CD4-positive, alpha-beta T cell (primary cell): ENCODE measurements at regions not wholly inside any gene's neighbourhood (a gene's known extent, or its start where the extent isn't known, plus 50 kb on each side); places are given as distances from the start of the nearest gene placed in this dataset.
"Not testable (repeated sequence)": the region's sequence is repeated elsewhere in the genome, so short reads cannot be mapped to it uniquely, and the experiment has no call there.

ENCODE experiments used
- ATAC-seq: fragments of 200-7000 bp; cut with Tn5 transposase; one replicate; pipeline ENCODE4 v1.10.0; 2022; ENCODE audit warnings: mild to moderate bottlenecking; ENCODE audit not compliant: poor library complexity
- CTCF ChIA-PET: fragments of 350-600 bp; sonication (Branson Sonifier 250); formaldehyde crosslinking; loops from one replicate; lab custom pipeline; 2021; ENCODE audit warnings: antibody characterized with exemption, inconsistent platforms; lab: Charles Lee
- POLR2A ChIA-PET: fragments of 350-600 bp; sonication (Branson Sonifier 250); formaldehyde crosslinking; loops from one replicate; lab custom pipeline; 2021; ENCODE audit warnings: antibody characterized with exemption, inconsistent platforms; lab: Charles Lee
- DNase-seq, 14 experiments: peaks; one replicate each; pipeline ENCODE4 v3.0.0-alpha.2; 2013 to 2020; ENCODE audit warnings: mixed read lengths in 2 of 14
- H3K27ac ChIP-seq, 2 donors: one replicate each; pipeline versions ENCODE4 v1.5.1 to v1.7.0; 2013; ENCODE audit warnings: low read length in 2 of 2, low read depth in 1 of 2, mild to moderate bottlenecking in 1 of 2
- H3K27me3 ChIP-seq, 2 experiments: 1 replicate in 1 of 2; 2 replicates in 1 of 2; pipeline versions ENCODE4 v1.6.1 to v1.7.0; 2013; ENCODE audit warnings: low read length in 2 of 2, control low read depth in 1 of 2, mild to moderate bottlenecking in 1 of 2, moderate library complexity in 1 of 2; ENCODE audit not compliant: insufficient read depth in 2 of 2, control insufficient read depth in 1 of 2
- H3K36me3 ChIP-seq: one replicate; pipeline ENCODE4 v1.6.1; 2013; ENCODE audit warnings: low read length, control low read depth; ENCODE audit not compliant: insufficient read depth
- H3K4me1 ChIP-seq: one replicate; pipeline ENCODE4 v1.6.1; 2013; ENCODE audit warnings: low read length, control low read depth; ENCODE audit not compliant: insufficient read depth
- H3K4me3 ChIP-seq: one replicate; pipeline ENCODE4 v1.5.1; 2013; ENCODE audit warnings: mild to moderate bottlenecking, low read length, moderate library complexity
- H3K9me3 ChIP-seq, 2 experiments: 1 replicate in 1 of 2; 2 replicates in 1 of 2; pipeline versions ENCODE4 v1.6.1 to v1.7.0; 2013; ENCODE audit warnings: low read length in 2 of 2, mild to moderate bottlenecking in 2 of 2, control low read depth in 1 of 2, moderate library complexity in 1 of 2; ENCODE audit not compliant: control insufficient read depth in 1 of 2, insufficient read depth in 1 of 2
- H3K27ac Mint-ChIP-seq: one replicate; pipeline ENCODE4 v1.8.0; 2020; ENCODE audit warnings: mixed read lengths
- H3K27me3 Mint-ChIP-seq: one replicate; pipeline ENCODE4 v1.8.0; 2021; ENCODE audit warnings: mixed read lengths
- H3K36me3 Mint-ChIP-seq: one replicate; pipeline ENCODE4 v1.8.0; 2021; ENCODE audit warnings: low read depth, mixed read lengths
- H3K4me1 Mint-ChIP-seq: one replicate; pipeline ENCODE4 v1.8.0; 2021; ENCODE audit warnings: low read depth, mixed read lengths
- H3K4me3 Mint-ChIP-seq: one replicate; pipeline ENCODE4 v1.8.0; 2020; ENCODE audit warnings: mild to moderate bottlenecking, mixed read lengths
- H3K9me3 Mint-ChIP-seq: one replicate; pipeline ENCODE4 v1.8.0; 2020; ENCODE audit warnings: mixed read lengths
- intact Hi-C, 2 experiments: fragments of 100-400 bp; cut with DNase I in 1 of 2; cut with micrococcal nuclease in 1 of 2; formaldehyde crosslinking; loops; one replicate each; pipeline versions ENCODE4 v1.15.1 to v1.9.0; 2023 to 2025; cut with DNase I, micrococcal nuclease
- TF ChIP-seq, protein P1 (sequence below): fragments of 200-600 bp; IDR thresholded peaks from one replicate; pipeline ENCODE4 v1.8.0; 2022; ENCODE audit warnings: antibody characterized with exemption, mild to moderate bottlenecking

DNA sequence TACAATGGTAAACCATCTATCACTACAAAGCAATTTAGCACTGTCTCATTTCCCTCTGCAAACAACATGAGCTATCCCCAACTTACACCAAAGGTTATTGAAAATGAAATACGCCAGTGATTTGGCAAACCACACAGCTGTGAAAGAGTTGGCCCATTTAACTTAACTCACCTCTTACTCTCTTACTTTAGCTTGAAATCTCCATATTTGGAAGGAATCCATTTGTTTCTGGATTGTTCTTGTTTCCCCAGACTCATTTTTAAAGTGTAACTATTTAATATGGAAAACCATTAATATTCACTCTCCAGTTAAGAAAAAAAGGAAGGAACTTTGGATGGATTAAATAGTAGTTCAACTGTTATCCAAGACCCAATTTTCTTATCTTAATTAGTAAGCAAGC is 93.7 kb upstream of the TRIB2 start:
- ChIA-PET CTCF (no interaction called here), POLR2A (interaction anchor here (0.7 kb wide), 1 partner anchor 116 kb away, joined by 3 read pairs; no protein-coding TSS in a partner anchor)
- peaks cover 8% of the 10 kb centered on the region for H3K4me1 ChIP-seq
- no peaks in the 10 kb centered on the region for H3K36me3 ChIP-seq
- no peaks in the 10 kb centered on the region for H3K27me3 ChIP-seq
- DNase-seq = no peak
- Mint-ChIP-seq H3K4me3 (no peak overlapping the region), H3K4me1 (peaks cover 26% of the 10 kb centered on the region), H3K27ac (no peak overlapping the region), H3K27me3 (no peaks in the 10 kb centered on the region), H3K36me3 (no peaks in the 10 kb centered on the region), H3K9me3 (no peaks in the 10 kb centered on the region)
- H3K9me3 ChIP-seq = no peaks in the 10 kb centered on the region
- H3K4me3 ChIP-seq = no peak overlapping the region
- ATAC-seq = no peak
- no peak overlapping the region for H3K27ac ChIP-seq
- intact Hi-C loops = no loop called here
- TF ChIP-seq, protein P1, sequence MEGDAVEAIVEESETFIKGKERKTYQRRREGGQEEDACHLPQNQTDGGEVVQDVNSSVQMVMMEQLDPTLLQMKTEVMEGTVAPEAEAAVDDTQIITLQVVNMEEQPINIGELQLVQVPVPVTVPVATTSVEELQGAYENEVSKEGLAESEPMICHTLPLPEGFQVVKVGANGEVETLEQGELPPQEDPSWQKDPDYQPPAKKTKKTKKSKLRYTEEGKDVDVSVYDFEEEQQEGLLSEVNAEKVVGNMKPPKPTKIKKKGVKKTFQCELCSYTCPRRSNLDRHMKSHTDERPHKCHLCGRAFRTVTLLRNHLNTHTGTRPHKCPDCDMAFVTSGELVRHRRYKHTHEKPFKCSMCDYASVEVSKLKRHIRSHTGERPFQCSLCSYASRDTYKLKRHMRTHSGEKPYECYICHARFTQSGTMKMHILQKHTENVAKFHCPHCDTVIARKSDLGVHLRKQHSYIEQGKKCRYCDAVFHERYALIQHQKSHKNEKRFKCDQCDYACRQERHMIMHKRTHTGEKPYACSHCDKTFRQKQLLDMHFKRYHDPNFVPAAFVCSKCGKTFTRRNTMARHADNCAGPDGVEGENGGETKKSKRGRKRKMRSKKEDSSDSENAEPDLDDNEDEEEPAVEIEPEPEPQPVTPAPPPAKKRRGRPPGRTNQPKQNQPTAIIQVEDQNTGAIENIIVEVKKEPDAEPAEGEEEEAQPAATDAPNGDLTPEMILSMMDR = no peak

DNA sequence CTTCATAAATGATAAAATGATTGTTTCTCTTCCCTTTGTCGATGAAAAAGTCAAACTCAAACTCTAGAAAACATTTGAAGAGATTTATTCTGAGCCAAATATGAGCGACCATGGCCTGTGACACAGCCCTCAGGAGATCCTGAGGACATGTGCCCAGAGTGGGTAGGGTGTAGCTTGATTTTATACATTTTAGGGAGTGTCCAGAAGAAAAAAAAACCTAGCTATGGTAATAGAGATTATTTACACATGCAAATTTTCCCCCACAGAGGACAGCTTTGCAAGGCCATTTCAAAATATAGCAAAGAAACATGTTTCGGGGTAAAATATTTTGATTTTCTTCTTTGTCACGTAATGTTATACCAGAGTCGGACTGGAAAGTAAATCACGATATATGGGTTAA is 92.4 kb upstream of the TRIB2 start:
- Histone ChIP-seq H3K27ac (no peak overlapping the region), H3K36me3 (no peaks in the 10 kb centered on the region), H3K4me3 (no peak overlapping the region), H3K9me3 (no peaks in the 10 kb centered on the region), H3K27me3 (no peaks in the 10 kb centered on the region), H3K4me1 (peaks cover 8% of the 10 kb centered on the region)
- TF ChIP-seq, protein P1 = no peak
- Mint-ChIP-seq H3K9me3 (no peaks in the 10 kb centered on the region), H3K36me3 (no peaks in the 10 kb centered on the region), H3K27ac (no peak overlapping the region), H3K27me3 (no peaks in the 10 kb centered on the region), H3K4me3 (no peak overlapping the region), H3K4me1 (peaks cover 27% of the 10 kb centered on the region)
- intact Hi-C loops = no loop called here
- ChIA-PET POLR2A (interaction anchor here (1.3 kb wide), 1 partner anchor 92 kb away, joined by 4 read pairs; the partner anchor contains the start of gene TRIB2), CTCF (interaction anchor here (1.2 kb wide), 1 partner anchor 15 kb away, joined by 3 read pairs; no protein-coding TSS in a partner anchor)
- ATAC-seq = no peak
- no peak for DNase-seq

DNA sequence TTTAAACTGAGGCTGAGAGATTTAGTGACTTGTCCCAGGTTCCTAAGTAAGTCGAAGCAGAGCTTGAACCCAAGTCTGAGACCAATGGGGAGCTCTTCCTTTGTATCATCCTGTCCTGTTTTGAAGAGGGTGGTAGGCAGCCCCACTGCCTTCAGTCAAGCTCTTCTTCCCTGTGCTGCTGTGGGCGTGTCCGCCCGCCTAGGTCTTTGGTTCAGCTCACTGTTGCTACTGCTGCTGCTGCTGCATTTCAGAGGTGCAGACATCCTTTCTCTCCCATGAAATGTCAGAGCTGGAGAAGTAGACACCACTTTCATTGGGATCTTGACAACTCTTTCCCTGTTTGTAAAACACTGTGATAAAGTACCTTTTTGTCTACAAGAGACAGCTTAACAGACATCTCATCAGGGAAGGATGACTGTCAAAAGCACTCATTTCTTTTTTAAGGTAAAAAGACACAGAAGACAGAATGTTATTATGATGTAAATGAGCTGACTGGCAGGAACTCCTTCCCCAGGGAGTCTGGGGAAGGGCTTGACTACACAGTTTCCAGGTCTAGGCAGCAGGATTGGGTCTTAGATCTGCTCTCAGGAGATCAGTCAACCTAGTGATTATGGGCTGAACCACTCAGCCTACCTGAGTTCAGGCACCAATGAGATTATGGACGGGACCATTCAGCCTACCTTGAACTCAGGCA is 91.7 kb upstream of the TRIB2 start:
- Histone ChIP-seq H3K9me3 (no peaks in the 10 kb centered on the region), H3K36me3 (no peaks in the 10 kb centered on the region), H3K4me1 (peaks cover 8% of the 10 kb centered on the region), H3K27ac (no peak overlapping the region), H3K27me3 (no peaks in the 10 kb centered on the region), H3K4me3 (no peak overlapping the region)
- Mint-ChIP-seq H3K9me3 (no peaks in the 10 kb centered on the region), H3K4me1 (peaks cover 27% of the 10 kb centered on the region), H3K4me3 (no peak overlapping the region), H3K27me3 (no peaks in the 10 kb centered on the region), H3K27ac (peak overlapping the region; percentile 2), H3K36me3 (no peaks in the 10 kb centered on the region)
- TF ChIP-seq, protein P1 = no peak
- DNase-seq (peak in 2 of 14 experiments; percentile 2 to 28), ATAC-seq (no peak)
- POLR2A ChIA-PET = interaction anchor here (0.9 to 1.3 kb wide), 2 partner anchors 12 to 91 kb away, joined by 3 to 4 read pairs; partner anchors contain the start of gene TRIB2
- intact Hi-C loops = no loop called here
- CTCF ChIA-PET = interaction anchor here (0.6 to 1.3 kb wide), 2 partner anchors 208 to 292 kb away, joined by 3 to 4 read pairs; no protein-coding TSS in a partner anchor

DNA sequence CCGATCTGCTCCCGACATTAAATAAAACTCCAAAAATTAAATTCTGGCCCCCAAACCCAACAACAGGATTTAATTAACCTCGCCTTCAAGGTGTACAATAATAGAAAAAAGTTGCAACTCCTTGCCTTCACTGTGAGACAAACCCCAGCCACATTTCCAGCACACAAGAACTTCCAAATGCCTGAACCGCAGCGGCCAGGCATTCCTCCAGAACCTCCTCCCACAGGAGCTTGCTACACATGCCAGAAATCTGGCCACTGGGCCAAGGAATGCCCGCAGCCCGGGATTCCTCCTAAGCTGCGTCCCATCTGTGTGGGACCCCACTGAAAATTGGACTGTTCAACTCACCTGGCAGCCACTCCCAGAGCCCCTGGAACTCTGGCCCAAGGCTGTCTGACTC is 88.2 kb upstream of the TRIB2 start:
- H3K9me3 ChIP-seq, H3K27ac Mint-ChIP-seq, intact Hi-C loops, H3K4me3 Mint-ChIP-seq, ATAC-seq, H3K27me3 Mint-ChIP-seq, CTCF ChIA-PET, H3K36me3 ChIP-seq, H3K36me3 Mint-ChIP-seq, POLR2A ChIA-PET, H3K4me3 ChIP-seq, H3K9me3 Mint-ChIP-seq, H3K27ac ChIP-seq, H3K27me3 ChIP-seq, DNase-seq: not testable (repeated sequence)
- H3K4me1 Mint-ChIP-seq = peaks cover 31% of the 10 kb centered on the region
- peaks cover 10% of the 10 kb centered on the region for H3K4me1 ChIP-seq
